PC-9 (cell line): ENCODE measurements at regions not wholly inside any gene's neighbourhood (a gene's known extent, or its start where the extent isn't known, plus 50 kb on each side); places are given as distances from the start of the nearest gene placed in this dataset.

Experiments
- EZH2 ChIP-seq: fragments of 200-600 bp; sonication (generic); IDR thresholded peaks from 2 replicates; pipeline ENCODE4 v1.8.0; 2017; ENCODE audit warnings: antibody characterized with exemption, low read depth
- TF ChIP-seq, protein P1 (sequence below): fragments of 200-600 bp; sonication (generic); conservative IDR thresholded peaks from 2 replicates; pipeline ENCODE4 v1.6.1; 2017; ENCODE audit warnings: mixed run types, antibody characterized with exemption, mild to moderate bottlenecking, moderate library complexity

DNA sequence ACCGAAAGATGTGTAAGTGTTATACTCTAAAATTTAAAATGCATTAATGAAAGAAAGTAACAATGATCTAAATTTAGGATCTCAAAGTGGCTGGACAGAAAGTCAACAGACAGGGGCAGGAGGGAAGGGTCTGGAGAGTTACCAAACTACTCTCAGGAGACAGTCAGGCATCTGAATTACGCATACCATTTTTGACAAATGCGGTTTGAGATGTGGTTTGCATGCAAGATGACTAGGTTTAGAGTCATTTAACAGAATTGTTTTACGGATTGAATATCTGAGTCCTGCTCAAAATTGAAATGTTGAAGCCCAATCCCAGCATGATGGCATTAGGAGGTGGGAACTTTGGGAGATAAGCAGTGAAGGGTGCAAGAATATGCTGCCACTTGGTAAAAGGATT is 314.1 kb downstream of the WDR11 start:
- TF ChIP-seq EZH2: no peak
- TF ChIP-seq, protein P1, sequence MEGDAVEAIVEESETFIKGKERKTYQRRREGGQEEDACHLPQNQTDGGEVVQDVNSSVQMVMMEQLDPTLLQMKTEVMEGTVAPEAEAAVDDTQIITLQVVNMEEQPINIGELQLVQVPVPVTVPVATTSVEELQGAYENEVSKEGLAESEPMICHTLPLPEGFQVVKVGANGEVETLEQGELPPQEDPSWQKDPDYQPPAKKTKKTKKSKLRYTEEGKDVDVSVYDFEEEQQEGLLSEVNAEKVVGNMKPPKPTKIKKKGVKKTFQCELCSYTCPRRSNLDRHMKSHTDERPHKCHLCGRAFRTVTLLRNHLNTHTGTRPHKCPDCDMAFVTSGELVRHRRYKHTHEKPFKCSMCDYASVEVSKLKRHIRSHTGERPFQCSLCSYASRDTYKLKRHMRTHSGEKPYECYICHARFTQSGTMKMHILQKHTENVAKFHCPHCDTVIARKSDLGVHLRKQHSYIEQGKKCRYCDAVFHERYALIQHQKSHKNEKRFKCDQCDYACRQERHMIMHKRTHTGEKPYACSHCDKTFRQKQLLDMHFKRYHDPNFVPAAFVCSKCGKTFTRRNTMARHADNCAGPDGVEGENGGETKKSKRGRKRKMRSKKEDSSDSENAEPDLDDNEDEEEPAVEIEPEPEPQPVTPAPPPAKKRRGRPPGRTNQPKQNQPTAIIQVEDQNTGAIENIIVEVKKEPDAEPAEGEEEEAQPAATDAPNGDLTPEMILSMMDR: no peak
